Ovary (tissue), 7 donors: ENCODE measurements at regions not wholly inside any gene's neighbourhood (a gene's known extent, or its start where the extent isn't known, plus 50 kb on each side); places are given as distances from the start of the nearest gene placed in this dataset.
"Not testable (repeated sequence)": the region's sequence is repeated elsewhere in the genome, so short reads cannot be mapped to it uniquely, and the experiment has no call there.

ENCODE experiments used
- DNase-seq, 5 donors: peaks; one replicate each; pipeline ENCODE4 v3.0.0-alpha.2; 2019 to 2020
- H3K27ac ChIP-seq, 2 donors: fragments of 200-600 bp; one replicate each; pipeline versions ENCODE4 v1.5.1 to v1.8.0; 2019 to 2022
- H3K27me3 ChIP-seq: fragments of 200-600 bp; one replicate; pipeline ENCODE4 v1.8.0; 2022
- H3K36me3 ChIP-seq: fragments of 200-600 bp; sonication (generic); one replicate; pipeline ENCODE4 v1.5.1; 2019
- H3K4me1 ChIP-seq: one replicate; pipeline ENCODE4 v1.8.1; 2013; ENCODE audit warnings: mild to moderate bottlenecking, moderate library complexity; ENCODE audit not compliant: insufficient read depth
- H3K4me3 ChIP-seq: fragments of 200-600 bp; sonication (generic); one replicate; pipeline ENCODE4 v1.5.1; 2017
- H3K9me3 ChIP-seq, 2 donors: fragments of 200-600 bp in 1 of 2; sonication (generic) in 1 of 2; one replicate each; pipeline versions ENCODE4 v1.5.1 to v1.8.1; 2013 to 2019; ENCODE audit warnings: mild to moderate bottlenecking in 1 of 2, moderate library complexity in 1 of 2
- CTCF ChIP-seq, 3 donors: fragments of 450-650 bp in 2 of 3; fragments of 200-600 bp in 1 of 3; IDR thresholded peaks; one replicate each; pipeline versions ENCODE4 v1.5.1 to v1.8.0; 2016 to 2022; ENCODE audit warnings: antibody characterized with exemption in 3 of 3, mild to moderate bottlenecking in 1 of 3
- EP300 ChIP-seq: sonication (generic); formaldehyde crosslinking; IDR thresholded peaks from one replicate; pipeline ENCODE4 v1.6.1; 2017; ENCODE audit warnings: antibody characterized with exemption
- POLR2A ChIP-seq: fragments of 450-650 bp; IDR thresholded peaks from one replicate; pipeline ENCODE4 v1.6.1; 2017; ENCODE audit warnings: antibody characterized with exemption, mild to moderate bottlenecking, moderate library complexity
- WGBS, 3 donors: extraction: QIAGEN DNeasy Blood & Tissue Kit in 1 of 3; methylation state at CpG; one replicate each; pipeline versions ENCODE4 v1.1.5 to v1.1.7; 2013 to 2017; 5-methylcytosine and 5-hydroxymethylcytosine counted together
- intact Hi-C, 4 donors: fragments of 100-400 bp; cut with DNase I; formaldehyde crosslinking; loops; one replicate each; pipeline versions ENCODE4 v1.11.0 to v1.15.1; 2022 to 2023
- donor health status: DM: no; HTN: no; CAD: no; lungs with moderate emphysema.
- donor health status: DM: no; HTN: no; CAD: no.
- donor health status: Bipolar disorder and iron deficiency.
- donor health status: DM: no; HTN: no; CAD: no.
- donor health status: DM: yes; HTN: yes; CAD: no.

- WGBS, 3 donors, result 84 to 87% (median 85%) methylated on average over 7 of the region's 7 CpGs
- Histone ChIP-seq H3K9me3 (no peaks in the 10 kb centered on the region), H3K27me3 (no peaks in the 10 kb centered on the region), H3K36me3 (no peaks in the 10 kb centered on the region), H3K4me1 (no peaks in the 10 kb centered on the region), H3K4me3 (no peak overlapping the region), H3K27ac (no peak overlapping the region)
- intact Hi-C loops, result no loop called here
- TF ChIP-seq POLR2A (no peak), EP300 (no peak), CTCF (IDR thresholded peaks at IDR 0.05) (no peak)
- no peak for DNase-seq
Measured at GRCh38 chr7:149599636-149600206, 102.1 kb upstream of the ZNF746 start.

- no peak for TF ChIP-seq EP300
- no peak for TF ChIP-seq POLR2A
- TF ChIP-seq CTCF (IDR thresholded peaks at IDR 0.05), result no peak
- H3K4me1 ChIP-seq, result no peaks in the 10 kb centered on the region
- WGBS, 3 donors, result 79 to 84% (median 82%) methylated on average over 1 of the region's 1 CpG
- no peaks in the 10 kb centered on the region for H3K27me3 ChIP-seq
- H3K4me3 ChIP-seq, result no peak overlapping the region
- H3K36me3 ChIP-seq, result no peaks in the 10 kb centered on the region
- DNase-seq, result no peak
- H3K9me3 ChIP-seq, result no peaks in the 10 kb centered on the region
- H3K27ac ChIP-seq, result no peak overlapping the region
- intact Hi-C loops, result no loop called here
Measured at GRCh38 chr7:149598721-149599308, 101.2 kb upstream of the ZNF746 start.

- intact Hi-C loops, H3K9me3 ChIP-seq, H3K27me3 ChIP-seq, H3K4me1 ChIP-seq, DNase-seq, H3K27ac ChIP-seq, H3K4me3 ChIP-seq, H3K36me3 ChIP-seq: not testable (repeated sequence)
- WGBS, 3 donors, result 91 to 100% (median 98%) methylated on average over 2 of the region's 2 CpGs
Measured at GRCh38 chr7:149597789-149598188, 100.2 kb upstream of the ZNF746 start.

GRCh38 chr7:149595541-149595940, 97.9 kb upstream of the ZNF746 start:
- Histone ChIP-seq H3K27me3 (no peaks in the 10 kb centered on the region), H3K27ac (no peak overlapping the region), H3K4me1 (no peaks in the 10 kb centered on the region), H3K4me3 (no peak overlapping the region), H3K9me3 (no peaks in the 10 kb centered on the region), H3K36me3 (no peaks in the 10 kb centered on the region)
- TF ChIP-seq CTCF (IDR thresholded peaks at IDR 0.05) (no peak), EP300 (no peak), POLR2A (no peak)
- intact Hi-C loops, result no loop called here
- WGBS, 3 donors, result 86 to 89% (median 88%) methylated on average over 2 of the region's 2 CpGs
- no peak for DNase-seq

- Histone ChIP-seq H3K4me3 (no peak overlapping the region), H3K36me3 (no peaks in the 10 kb centered on the region), H3K27me3 (no peaks in the 10 kb centered on the region), H3K4me1 (no peaks in the 10 kb centered on the region), H3K9me3 (no peaks in the 10 kb centered on the region), H3K27ac (no peak overlapping the region)
- TF ChIP-seq EP300 (no peak), CTCF (IDR thresholded peaks at IDR 0.05) (no peak), POLR2A (no peak)
- WGBS, 3 donors, result 94 to 96% (median 94%) methylated on average over 4 of the region's 4 CpGs
- intact Hi-C loops, result no loop called here
- no peak for DNase-seq
Measured at GRCh38 chr7:149595078-149595477, 97.5 kb upstream of the ZNF746 start.
